Keratinocyte (primary cell): ENCODE measurements at regions not wholly inside any gene's neighbourhood (a gene's known extent, or its start where the extent isn't known, plus 50 kb on each side); places are given as distances from the start of the nearest gene placed in this dataset.
A peak's percentile ranks its signal among the peaks of the same experiment; 100 is the strongest.

Source experiments
- DNase-seq: peaks from one replicate; pipeline ENCODE4 v3.0.0-alpha.2; 2011; ENCODE audit warnings: low read depth, missing footprints, low spot score
- FAIRE-seq: peaks from 2 replicates; lab custom pipeline; 2011; peaks lifted over from hg19 to GRCh38; lab: Jason Lieb, UNC
- H2AFZ ChIP-seq: 2 replicates; pipeline ENCODE4 v1.6.0; 2012; ENCODE audit warnings: low read length, control low read depth, inconsistent platforms; ENCODE audit not compliant: control insufficient read depth
- H3K27ac ChIP-seq: 2 replicates; pipeline ENCODE4 v1.5.1; 2011; ENCODE audit warnings: low read length; ENCODE audit not compliant: control insufficient read depth, insufficient read depth
- H3K27me3 ChIP-seq: 3 replicates; pipeline ENCODE4 v1.6.0; 2011; ENCODE audit warnings: low read length; ENCODE audit not compliant: control insufficient read depth, insufficient read depth; ENCODE audit errors: extremely low read depth
- H3K36me3 ChIP-seq, 2 experiments: 2 replicates in 1 of 2; 3 replicates in 1 of 2; pipeline ENCODE4 v1.5.1; 2011; ENCODE audit warnings: low read length in 2 of 2, mild to moderate bottlenecking in 1 of 2; ENCODE audit not compliant: control insufficient read depth in 2 of 2, insufficient read depth in 2 of 2; ENCODE audit errors: extremely low read depth in 1 of 2
- H3K4me1 ChIP-seq: 3 replicates; pipeline ENCODE4 v1.5.1; 2011; ENCODE audit warnings: low read length; ENCODE audit not compliant: control insufficient read depth, insufficient read depth; ENCODE audit errors: extremely low read depth
- H3K4me2 ChIP-seq: 3 replicates; pipeline ENCODE4 v1.6.0; 2011; ENCODE audit warnings: low read depth, low read length; ENCODE audit not compliant: control insufficient read depth, insufficient read depth; ENCODE audit errors: extremely low read depth
- H3K4me3 ChIP-seq, 3 experiments: fragments of 200-600 bp in 1 of 3; sonication (generic) in 1 of 3; 2 replicates in 2 of 3; 3 replicates in 1 of 3; pipeline ENCODE4 v1.5.1; 2011 to 2016; ENCODE audit warnings: low read length in 3 of 3, mild to moderate bottlenecking in 3 of 3, control low read depth in 2 of 3, inconsistent platforms in 1 of 3, low read depth in 1 of 3, mixed read lengths in 1 of 3, mixed run types in 1 of 3, moderate library complexity in 1 of 3; ENCODE audit not compliant: control insufficient read depth in 2 of 3, insufficient read depth in 2 of 3; ENCODE audit errors: extremely low read depth in 1 of 3
- H3K79me2 ChIP-seq: 2 replicates; pipeline ENCODE4 v1.6.0; 2012; ENCODE audit warnings: low read length; ENCODE audit not compliant: control insufficient read depth, insufficient read depth
- H3K9ac ChIP-seq: 3 replicates; pipeline ENCODE4 v1.6.0; 2011; ENCODE audit warnings: low read length; ENCODE audit not compliant: control insufficient read depth, insufficient read depth; ENCODE audit errors: extremely low read depth
- H3K9me1 ChIP-seq: 3 replicates; pipeline ENCODE4 v1.6.0; 2011; ENCODE audit warnings: low read length; ENCODE audit not compliant: control insufficient read depth, insufficient read depth; ENCODE audit errors: extremely low read depth
- H3K9me3 ChIP-seq: 2 replicates; pipeline ENCODE4 v1.5.1; 2012; ENCODE audit warnings: low read depth, low read length; ENCODE audit not compliant: control insufficient read depth
- H4K20me1 ChIP-seq: 3 replicates; pipeline ENCODE4 v1.6.0; 2011; ENCODE audit warnings: low read length; ENCODE audit not compliant: control insufficient read depth, insufficient read depth; ENCODE audit errors: extremely low read depth
- CTCF ChIP-seq, 3 experiments: IDR thresholded peaks in 1 of 3; conservative IDR thresholded peaks in 1 of 3; optimal IDR thresholded peaks in 1 of 3; 2 replicates in 2 of 3; 3 replicates in 1 of 3; pipeline versions ENCODE3 to v1.5.1; 2011; ENCODE audit warnings: low read length in 3 of 3, mild to moderate bottlenecking in 3 of 3, moderate library complexity in 2 of 3, control low read depth in 1 of 3, inconsistent platforms in 1 of 3; ENCODE audit not compliant: insufficient read depth in 2 of 3; ENCODE audit errors: extremely low read depth in 1 of 3
- EZH2 ChIP-seq: IDR thresholded peaks from one replicate; pipeline ENCODE4 v1.6.1; 2012; ENCODE audit warnings: inconsistent platforms, mild to moderate bottlenecking, low read length, moderate library complexity
- dilution Hi-C: fragments of 300-500 bp; cut with MboI; formaldehyde crosslinking; loops from one replicate; pipeline ENCODE4 v1.7.0; 2020; ENCODE audit warnings: low sequenced_read_pairs; ENCODE audit not compliant: extremely low pct_ligation_motif_present

- Histone ChIP-seq H3K79me2 (no peaks in the 10 kb centered on the region), H4K20me1 (no peaks in the 10 kb centered on the region), H3K27me3 (no peaks in the 10 kb centered on the region), H3K9ac (no peak overlapping the region), H3K4me2 (no peak overlapping the region), H3K36me3 (no peaks in the 10 kb centered on the region), H3K9me1 (no peaks in the 10 kb centered on the region), H3K9me3 (no peaks in the 10 kb centered on the region), H3K4me1 (no peaks in the 10 kb centered on the region), H3K27ac (no peak overlapping the region), H2AFZ (no peak overlapping the region), H3K4me3 (no peak overlapping the region)
- dilution Hi-C loops = no loop called here
- DNase-seq (no peak), FAIRE-seq (peak; percentile 77)
- no peak for TF ChIP-seq EZH2
- peak in 2 of 3 experiments; percentile 6 to 14 for TF ChIP-seq CTCF (optimal IDR thresholded peaks at IDR 0.05 in 1 of 3, IDR thresholded peaks at IDR 0.05 in 1 of 3, conservative IDR thresholded peaks at IDR 0.05 in 1 of 3; ENCODE audit: extremely low read depth in 1 of 3, insufficient read depth in 2 of 3, low read length in 3 of 3)
Measured at GRCh38 chr18:54043484-54044251, 180.8 kb downstream of the MBD2 start.

- H3K36me3 ChIP-seq = no peaks in the 10 kb centered on the region
- no peak for DNase-seq
- no peaks in the 10 kb centered on the region for H3K9me1 ChIP-seq
- no peak overlapping the region for H2AFZ ChIP-seq
- H3K27ac ChIP-seq = no peak overlapping the region
- TF ChIP-seq EZH2 (no peak), CTCF (optimal IDR thresholded peaks at IDR 0.05 in 1 of 3, IDR thresholded peaks at IDR 0.05 in 1 of 3, conservative IDR thresholded peaks at IDR 0.05 in 1 of 3; ENCODE audit: extremely low read depth in 1 of 3, insufficient read depth in 2 of 3, low read length in 3 of 3) (no peak)
- no peak overlapping the region for H3K4me2 ChIP-seq
- FAIRE-seq = no peak
- H3K79me2 ChIP-seq = no peaks in the 10 kb centered on the region
- dilution Hi-C loops = no loop called here
- H3K4me1 ChIP-seq = no peaks in the 10 kb centered on the region
- H3K27me3 ChIP-seq = no peaks in the 10 kb centered on the region
- H4K20me1 ChIP-seq = no peaks in the 10 kb centered on the region
- no peaks in the 10 kb centered on the region for H3K9me3 ChIP-seq
- no peak overlapping the region for H3K9ac ChIP-seq
- H3K4me3 ChIP-seq = no peak overlapping the region
Measured at GRCh38 chr18:54035927-54036326, 188.5 kb downstream of the MBD2 start.
